Cardiac muscle cell (in vitro differentiated cells and primary cell): ENCODE measurements at regions not wholly inside any gene's neighbourhood (a gene's known extent, or its start where the extent isn't known, plus 50 kb on each side); places are given as distances from the start of the nearest gene placed in this dataset.

Source experiments
- DNase-seq, 2 donors: peaks; one replicate each; pipeline versions ENCODE4 v3.0.0 to v3.0.0-alpha.2; 2010 to 2017; ENCODE audit warnings: low read depth in 1 of 2, low spot score in 1 of 2
- H3K27ac ChIP-seq: fragments of 200-600 bp; sonication (generic); 2 replicates; pipeline ENCODE4 v1.5.1; 2016
- H3K27me3 ChIP-seq: fragments of 200-600 bp; sonication (generic); 2 replicates; pipeline ENCODE4 v1.6.0; 2016; ENCODE audit warnings: control low read depth
- H3K36me3 ChIP-seq: fragments of 200-600 bp; sonication (generic); 2 replicates; pipeline ENCODE4 v1.5.1; 2016; ENCODE audit warnings: control low read depth
- H3K4me1 ChIP-seq: fragments of 200-600 bp; sonication (generic); 2 replicates; pipeline ENCODE4 v1.8.1; 2017; ENCODE audit warnings: low read depth, mild to moderate bottlenecking, mixed run types
- H3K4me3 ChIP-seq: fragments of 200-600 bp; sonication (generic); 2 replicates; pipeline ENCODE4 v1.5.1; 2016; ENCODE audit warnings: mild to moderate bottlenecking
- H3K9me3 ChIP-seq: fragments of 200-600 bp; sonication (generic); 2 replicates; pipeline ENCODE4 v1.5.1; 2017; ENCODE audit warnings: low read depth, mild to moderate bottlenecking, control low read depth
- CTCF ChIP-seq: IDR thresholded peaks from 2 replicates; pipeline ENCODE4 v1.5.1; 2012; ENCODE audit warnings: low read depth, mild to moderate bottlenecking, low read length

- TF ChIP-seq CTCF = no peak
- H3K27me3 ChIP-seq = no peaks in the 10 kb centered on the region
Observed at GRCh38 chr6:25173951-25174474, 105.2 kb upstream of the CARMIL1 start.

GRCh38 chr6:25174678-25175077 lies 104.5 kb upstream of the CARMIL1 start:
- H3K9me3 ChIP-seq = no peaks in the 10 kb centered on the region
- no peak overlapping the region for H3K27ac ChIP-seq
- TF ChIP-seq CTCF = no peak

More at GRCh38 chr6:25173951-25174474, 105.2 kb upstream of the CARMIL1 start:
- H3K27ac ChIP-seq = no peak overlapping the region
- peaks cover 22% of the 10 kb centered on the region for H3K4me1 ChIP-seq
- no peaks in the 10 kb centered on the region for H3K36me3 ChIP-seq
- peak in 1 of 2 donors; percentile 94 for DNase-seq
- H3K9me3 ChIP-seq = no peaks in the 10 kb centered on the region
- H3K4me3 ChIP-seq = no peak overlapping the region

GRCh38 chr6:25175196-25175595 lies 104.0 kb upstream of the CARMIL1 start:
- H3K4me3 ChIP-seq = no peak overlapping the region
- H3K27me3 ChIP-seq = no peaks in the 10 kb centered on the region
- H3K9me3 ChIP-seq = no peaks in the 10 kb centered on the region
- no peak for TF ChIP-seq CTCF
- peaks cover 28% of the 10 kb centered on the region for H3K4me1 ChIP-seq
- H3K36me3 ChIP-seq = no peaks in the 10 kb centered on the region
- no peak overlapping the region for H3K27ac ChIP-seq
- DNase-seq = peak in 1 of 2 donors; percentile 69

More at GRCh38 chr6:25174678-25175077, 104.5 kb upstream of the CARMIL1 start:
- H3K36me3 ChIP-seq = no peaks in the 10 kb centered on the region
- no peaks in the 10 kb centered on the region for H3K27me3 ChIP-seq
- H3K4me3 ChIP-seq = no peak overlapping the region
- DNase-seq = no peak
- peaks cover 28% of the 10 kb centered on the region for H3K4me1 ChIP-seq

GRCh38 chr6:25175681-25176080 lies 103.5 kb upstream of the CARMIL1 start:
- Histone ChIP-seq H3K4me3 (no peak overlapping the region), H3K36me3 (no peaks in the 10 kb centered on the region), H3K27ac (no peak overlapping the region), H3K9me3 (no peaks in the 10 kb centered on the region), H3K27me3 (no peaks in the 10 kb centered on the region), H3K4me1 (peaks cover 28% of the 10 kb centered on the region)
- peak in 1 of 2 donors; percentile 10 for DNase-seq
- no peak for TF ChIP-seq CTCF

- H3K27me3 ChIP-seq = no peaks in the 10 kb centered on the region
- peaks cover 28% of the 10 kb centered on the region for H3K4me1 ChIP-seq
- no peak overlapping the region for H3K27ac ChIP-seq
- no peaks in the 10 kb centered on the region for H3K36me3 ChIP-seq
- no peak overlapping the region for H3K4me3 ChIP-seq
- no peak for TF ChIP-seq CTCF
- H3K9me3 ChIP-seq = no peaks in the 10 kb centered on the region
- peak in 1 of 2 donors; percentile 13 for DNase-seq
Observed at GRCh38 chr6:25176466-25176865, 102.7 kb upstream of the CARMIL1 start.
